GM21737 (cell line): ENCODE measurements at regions not wholly inside any gene's neighbourhood (a gene's known extent, or its start where the extent isn't known, plus 50 kb on each side); places are given as distances from the start of the nearest gene placed in this dataset.

ENCODE experiments used
- ATAC-seq: cut with Tn5 transposase; IDR thresholded peaks from one replicate; pipeline ENCODE4 v1.9.1; 2021; ENCODE audit warnings: mild to moderate bottlenecking, moderate library complexity; ENCODE audit not compliant: unreplicated experiment

GRCh38 chr4:115418635-115419396, 305.4 kb upstream of the NDST4 start:
- ATAC-seq = no peak

- ATAC-seq = no peak
Observed at GRCh38 chr4:115396034-115396433, 282.6 kb upstream of the NDST4 start.

- no peak for ATAC-seq
Observed at GRCh38 chr4:115376866-115377265, 263.4 kb upstream of the NDST4 start.

- no peak for ATAC-seq
Observed at GRCh38 chr4:115374621-115375020, 261.2 kb upstream of the NDST4 start.

- ATAC-seq = no peak
Observed at GRCh38 chr4:115370490-115370889, 257.1 kb upstream of the NDST4 start.

- ATAC-seq = no peak
Observed at GRCh38 chr4:115370012-115370411, 256.6 kb upstream of the NDST4 start.

- no peak for ATAC-seq
Observed at GRCh38 chr4:115366390-115366789, 253.0 kb upstream of the NDST4 start.

- no peak for ATAC-seq
Observed at GRCh38 chr4:115365185-115365584, 251.8 kb upstream of the NDST4 start.

GRCh38 chr4:115361781-115362180, 248.4 kb upstream of the NDST4 start:
- ATAC-seq = no peak

- ATAC-seq = no peak
Observed at GRCh38 chr4:115360431-115360830, 247.0 kb upstream of the NDST4 start.

GRCh38 chr4:115357776-115358175, 244.4 kb upstream of the NDST4 start:
- no peak for ATAC-seq

GRCh38 chr4:115356176-115356575, 242.8 kb upstream of the NDST4 start:
- ATAC-seq = no peak

GRCh38 chr4:115355329-115355728, 241.9 kb upstream of the NDST4 start:
- no peak for ATAC-seq

- ATAC-seq = no peak
Observed at GRCh38 chr4:115353370-115353769, 239.9 kb upstream of the NDST4 start.

GRCh38 chr4:115343171-115343570, 229.8 kb upstream of the NDST4 start:
- no peak for ATAC-seq

- peak; percentile 73 for ATAC-seq
Observed at GRCh38 chr4:115334736-115335411, 221.5 kb upstream of the NDST4 start.

- ATAC-seq = no peak
Observed at GRCh38 chr4:115332078-115332477, 218.7 kb upstream of the NDST4 start.

GRCh38 chr4:115331241-115331640, 217.8 kb upstream of the NDST4 start:
- ATAC-seq = no peak

- ATAC-seq = no peak
Observed at GRCh38 chr4:115325836-115326235, 212.4 kb upstream of the NDST4 start.

- ATAC-seq = no peak
Observed at GRCh38 chr4:115323106-115323707, 209.8 kb upstream of the NDST4 start.

- ATAC-seq = no peak
Observed at GRCh38 chr4:115315182-115315581, 201.8 kb upstream of the NDST4 start.

GRCh38 chr4:115310641-115311040, 197.2 kb upstream of the NDST4 start:
- no peak for ATAC-seq
